Memory B cell (primary cell): ENCODE measurements at regions not wholly inside any gene's neighbourhood (a gene's known extent, or its start where the extent isn't known, plus 50 kb on each side); places are given as distances from the start of the nearest gene placed in this dataset.

Experiments used
- ATAC-seq: fragments of 150-1000 bp; cut with Tn5 transposase; 2 replicates; pipeline ENCODE4 v1.10.0; 2021; ENCODE audit warnings: low read depth, mild to moderate bottlenecking, moderate library complexity
- DNase-seq, 2 donors: peaks; one replicate each; pipeline ENCODE4 v3.0.0; 2022; ENCODE audit warnings: low spot score in 2 of 2
- H3K27ac Mint-ChIP-seq: one replicate; pipeline ENCODE4 v1.8.0; 2022; ENCODE audit warnings: mild to moderate bottlenecking, moderate library complexity, mixed read lengths
- H3K27me3 Mint-ChIP-seq: one replicate; pipeline ENCODE4 v1.8.0; 2022; ENCODE audit warnings: mixed read lengths
- H3K36me3 Mint-ChIP-seq: one replicate; pipeline ENCODE4 v1.8.0; 2022; ENCODE audit warnings: mild to moderate bottlenecking, mixed read lengths
- H3K4me1 Mint-ChIP-seq: one replicate; pipeline ENCODE4 v1.8.0; 2022; ENCODE audit warnings: mixed read lengths
- H3K4me3 Mint-ChIP-seq: one replicate; pipeline ENCODE4 v1.8.0; 2022; ENCODE audit warnings: mild to moderate bottlenecking, moderate library complexity, mixed read lengths
- H3K9me3 Mint-ChIP-seq: one replicate; pipeline ENCODE4 v1.8.0; 2022; ENCODE audit warnings: mixed read lengths

DNA sequence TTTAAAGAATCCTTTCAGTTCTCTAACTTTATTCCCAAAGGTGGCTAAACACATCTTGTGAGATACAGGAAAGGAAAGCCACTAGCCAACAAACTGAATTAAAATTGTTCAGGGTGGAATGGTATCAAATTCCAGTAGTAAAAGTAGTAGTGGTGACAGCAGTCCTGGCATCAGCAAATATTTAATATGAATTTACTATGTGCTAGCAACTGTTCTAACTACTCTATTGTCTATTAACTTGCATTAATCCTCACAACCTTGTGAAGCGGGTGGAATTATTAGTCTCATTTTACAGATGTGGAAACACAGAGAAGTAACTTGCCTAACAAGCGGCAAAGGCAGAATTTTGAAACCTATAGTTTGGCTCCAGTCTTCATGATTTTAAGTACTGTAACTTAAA is 130.1 kb downstream of the KLF12 start:
- no peak overlapping the region for H3K27ac Mint-ChIP-seq
- no peak for ATAC-seq
- H3K36me3 Mint-ChIP-seq, result peaks cover 3% of the 10 kb centered on the region
- H3K27me3 Mint-ChIP-seq, result no peaks in the 10 kb centered on the region
- DNase-seq, result no peak
- peaks cover 26% of the 10 kb centered on the region for H3K4me1 Mint-ChIP-seq
- no peak overlapping the region for H3K4me3 Mint-ChIP-seq
- no peaks in the 10 kb centered on the region for H3K9me3 Mint-ChIP-seq

DNA sequence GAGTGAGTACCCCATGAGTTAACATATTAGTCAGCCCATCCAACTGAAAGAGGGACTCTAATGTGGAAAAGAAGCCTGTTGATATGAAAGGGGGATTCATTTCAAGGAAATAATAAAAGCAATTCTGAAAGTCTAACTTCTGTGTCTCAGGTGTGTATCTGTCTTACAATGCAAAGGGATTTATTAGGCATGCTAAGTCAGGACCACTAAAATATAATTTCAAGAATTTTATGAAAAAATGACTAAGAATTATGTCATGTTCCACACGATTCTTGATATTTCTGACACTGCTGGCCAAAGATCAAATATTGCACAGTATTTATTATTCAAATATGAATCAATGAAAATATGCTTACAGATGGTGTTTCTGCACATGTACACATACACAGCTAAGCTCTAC is 130.8 kb downstream of the KLF12 start:
- H3K4me1 Mint-ChIP-seq, result peaks cover 31% of the 10 kb centered on the region
- H3K27ac Mint-ChIP-seq, result no peak overlapping the region
- no peak overlapping the region for H3K4me3 Mint-ChIP-seq
- peaks cover 3% of the 10 kb centered on the region for H3K36me3 Mint-ChIP-seq
- no peaks in the 10 kb centered on the region for H3K9me3 Mint-ChIP-seq
- no peak for DNase-seq
- no peaks in the 10 kb centered on the region for H3K27me3 Mint-ChIP-seq
- ATAC-seq, result no peak

DNA sequence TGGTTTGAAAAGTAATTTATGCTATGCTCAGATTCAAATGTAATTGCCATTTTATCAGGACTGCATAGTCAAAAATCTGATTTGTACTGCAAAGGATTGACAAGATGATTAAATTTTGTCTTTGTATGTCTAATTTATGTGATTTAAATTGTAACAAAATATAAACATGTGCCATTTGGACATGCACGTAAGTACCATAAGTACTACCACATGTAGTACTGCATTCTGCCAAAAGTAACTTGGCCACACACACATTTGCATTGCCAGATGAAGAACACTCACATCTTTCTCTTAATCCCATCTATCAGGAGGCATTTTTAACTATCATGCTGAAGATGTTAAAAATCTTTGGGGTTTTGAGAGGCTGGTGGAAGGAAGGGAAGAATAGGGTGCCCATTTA is 133.3 kb downstream of the KLF12 start:
- no peak for DNase-seq
- H3K27ac Mint-ChIP-seq, result no peak overlapping the region
- no peak for ATAC-seq

DNA sequence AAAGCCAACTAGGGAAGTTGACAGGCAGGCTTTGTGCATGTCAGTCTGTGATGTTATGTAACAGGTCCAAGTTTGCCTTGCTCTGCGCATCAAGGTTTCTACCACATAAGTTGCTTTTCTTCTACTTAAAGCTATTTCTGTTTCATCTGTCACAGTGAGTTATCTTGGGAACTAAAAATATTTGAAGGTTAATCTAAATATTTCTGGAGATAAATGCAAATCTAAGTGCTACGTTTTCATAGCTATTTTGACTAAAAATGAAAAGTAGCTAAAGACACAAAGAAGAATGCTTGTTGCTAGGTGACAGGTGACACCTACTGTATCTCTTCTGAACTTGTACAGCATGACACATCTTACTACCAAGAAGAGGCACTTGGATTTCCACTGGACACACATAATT is 135.6 kb downstream of the KLF12 start:
- H3K9me3 Mint-ChIP-seq, result no peaks in the 10 kb centered on the region
- peak overlapping the region; percentile 77 for H3K27ac Mint-ChIP-seq
- H3K4me1 Mint-ChIP-seq, result peaks cover 33% of the 10 kb centered on the region

More for the DNA sequence above, 133.3 kb downstream of the KLF12 start:
- H3K27me3 Mint-ChIP-seq, result no peaks in the 10 kb centered on the region
- H3K9me3 Mint-ChIP-seq, result no peaks in the 10 kb centered on the region
- peaks cover 3% of the 10 kb centered on the region for H3K36me3 Mint-ChIP-seq
- no peak overlapping the region for H3K4me3 Mint-ChIP-seq
- peaks cover 29% of the 10 kb centered on the region for H3K4me1 Mint-ChIP-seq

DNA sequence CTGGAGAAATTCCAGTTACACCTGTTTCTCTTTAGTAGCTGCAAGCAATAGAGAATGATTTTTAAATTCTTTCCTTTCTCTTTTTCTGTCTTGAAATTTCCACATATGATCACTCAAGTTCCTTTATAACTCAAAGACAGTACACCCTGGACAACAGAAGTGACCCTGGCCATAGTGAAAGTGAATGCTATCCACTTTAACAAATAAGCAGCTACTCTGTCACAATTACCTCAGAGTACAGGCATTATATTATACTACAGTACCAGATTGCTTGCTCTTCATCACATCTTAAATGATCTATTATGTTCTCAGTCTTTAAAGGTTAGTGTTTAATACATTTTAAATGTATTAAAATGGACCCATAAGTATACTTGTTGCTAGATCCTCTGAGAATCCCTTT is 136.2 kb downstream of the KLF12 start:
- Mint-ChIP-seq H3K27ac (peak overlapping the region; percentile 77), H3K4me1 (peaks cover 31% of the 10 kb centered on the region), H3K36me3 (peaks cover 15% of the 10 kb centered on the region), H3K4me3 (no peak overlapping the region), H3K9me3 (no peaks in the 10 kb centered on the region), H3K27me3 (no peaks in the 10 kb centered on the region)
- ATAC-seq (no peak), DNase-seq (no peak)

More for the DNA sequence above, 135.6 kb downstream of the KLF12 start:
- Mint-ChIP-seq H3K27me3 (no peaks in the 10 kb centered on the region), H3K4me3 (no peak overlapping the region), H3K36me3 (peaks cover 12% of the 10 kb centered on the region)
- DNase-seq, result no peak
- peak; percentile 53 for ATAC-seq

DNA sequence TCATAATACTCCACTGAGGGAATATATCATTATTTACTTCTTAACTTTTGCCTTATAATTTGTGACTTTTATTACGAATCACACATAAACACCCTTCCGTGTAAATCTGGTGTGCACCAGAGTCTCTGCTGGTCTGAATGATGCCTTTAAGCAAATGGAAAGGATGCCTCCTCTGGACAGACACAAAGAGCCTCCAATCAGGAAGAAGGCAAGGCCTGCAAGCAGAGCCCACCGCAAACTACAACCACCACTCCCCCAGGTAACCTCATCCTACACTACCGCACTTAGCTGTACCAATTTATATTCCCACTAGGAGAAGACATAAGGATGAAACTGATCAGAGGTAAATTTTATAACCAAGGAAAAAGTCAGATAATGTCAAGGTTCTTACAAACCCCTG is 137.6 kb downstream of the KLF12 start:
- DNase-seq (no peak), ATAC-seq (no peak)
- Mint-ChIP-seq H3K36me3 (peaks cover 16% of the 10 kb centered on the region), H3K4me3 (no peak overlapping the region), H3K9me3 (no peaks in the 10 kb centered on the region), H3K27me3 (no peaks in the 10 kb centered on the region), H3K4me1 (peaks cover 38% of the 10 kb centered on the region), H3K27ac (peak overlapping the region; percentile 49)

DNA sequence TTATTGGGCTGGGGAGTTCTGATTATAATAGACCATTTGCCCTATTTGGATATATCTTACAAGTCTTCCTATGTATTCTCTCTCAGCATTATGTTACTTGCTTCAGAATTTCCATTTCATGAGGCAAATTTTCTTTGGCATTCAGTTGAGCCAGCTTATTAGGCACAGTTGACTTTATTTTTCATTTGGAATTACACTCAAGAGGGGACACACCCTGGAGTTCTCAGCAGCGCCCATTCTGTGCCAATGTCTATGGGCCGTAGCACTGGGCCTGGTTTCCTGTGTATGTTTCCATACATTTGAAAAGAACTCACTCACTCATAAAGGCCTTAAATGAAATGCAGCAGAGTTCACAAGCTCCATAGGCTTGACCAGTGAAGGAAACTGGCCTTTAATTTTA is 138.5 kb downstream of the KLF12 start:
- DNase-seq, result no peak
- no peak overlapping the region for H3K27ac Mint-ChIP-seq
- no peak overlapping the region for H3K4me3 Mint-ChIP-seq
- peaks cover 44% of the 10 kb centered on the region for H3K4me1 Mint-ChIP-seq
- H3K9me3 Mint-ChIP-seq, result no peaks in the 10 kb centered on the region
- ATAC-seq, result no peak
- peaks cover 16% of the 10 kb centered on the region for H3K36me3 Mint-ChIP-seq
- no peaks in the 10 kb centered on the region for H3K27me3 Mint-ChIP-seq

DNA sequence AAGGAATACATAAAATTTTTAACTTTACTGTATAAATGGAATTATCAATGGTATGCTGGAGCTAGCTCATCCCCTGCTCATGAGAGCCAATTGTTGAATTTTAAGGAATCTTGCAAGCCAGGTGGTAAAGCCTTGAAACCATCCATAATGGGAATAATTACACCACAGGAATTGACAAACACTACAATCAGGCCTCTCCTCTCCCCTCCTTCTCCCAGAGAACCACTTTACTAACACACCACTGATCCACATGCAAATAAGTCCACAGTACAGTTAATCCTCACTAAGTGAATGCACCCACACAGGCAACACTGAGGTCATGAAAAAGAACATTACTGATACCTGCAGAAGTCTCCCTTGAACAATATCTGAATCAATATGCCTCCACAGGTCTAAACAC is 140.5 kb downstream of the KLF12 start:
- H3K27ac Mint-ChIP-seq, result peak overlapping the region; percentile 28
- no peaks in the 10 kb centered on the region for H3K27me3 Mint-ChIP-seq
- ATAC-seq (no peak), DNase-seq (no peak)
- no peaks in the 10 kb centered on the region for H3K9me3 Mint-ChIP-seq
- H3K4me3 Mint-ChIP-seq, result no peak overlapping the region
- peaks cover 43% of the 10 kb centered on the region for H3K4me1 Mint-ChIP-seq
- peaks cover 16% of the 10 kb centered on the region for H3K36me3 Mint-ChIP-seq

DNA sequence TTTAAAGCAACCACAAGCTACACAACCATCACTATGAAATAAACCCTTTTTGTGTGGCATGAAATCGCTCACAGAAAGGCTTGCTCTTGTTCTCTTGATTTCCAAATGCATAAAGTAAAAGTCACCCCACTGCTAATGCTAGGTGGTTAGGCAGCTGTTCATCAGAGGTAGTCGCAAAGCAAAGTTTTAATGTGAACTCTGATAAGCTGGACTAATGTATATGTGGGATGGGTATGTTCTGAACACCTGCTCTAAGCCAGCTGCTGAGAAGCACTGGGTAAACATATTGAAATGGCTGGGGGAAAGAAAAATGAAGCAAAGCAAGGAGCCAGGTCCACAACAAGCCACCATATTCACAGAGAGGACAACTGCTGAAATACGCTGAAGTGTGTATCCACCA is 142.3 kb downstream of the KLF12 start:
- Mint-ChIP-seq H3K4me1 (peaks cover 50% of the 10 kb centered on the region), H3K4me3 (peak overlapping the region; percentile 28), H3K27ac (peak overlapping the region; percentile 51), H3K9me3 (peaks cover 5% of the 10 kb centered on the region), H3K27me3 (no peaks in the 10 kb centered on the region), H3K36me3 (peaks cover 21% of the 10 kb centered on the region)
- no peak for ATAC-seq
- DNase-seq, result no peak

DNA sequence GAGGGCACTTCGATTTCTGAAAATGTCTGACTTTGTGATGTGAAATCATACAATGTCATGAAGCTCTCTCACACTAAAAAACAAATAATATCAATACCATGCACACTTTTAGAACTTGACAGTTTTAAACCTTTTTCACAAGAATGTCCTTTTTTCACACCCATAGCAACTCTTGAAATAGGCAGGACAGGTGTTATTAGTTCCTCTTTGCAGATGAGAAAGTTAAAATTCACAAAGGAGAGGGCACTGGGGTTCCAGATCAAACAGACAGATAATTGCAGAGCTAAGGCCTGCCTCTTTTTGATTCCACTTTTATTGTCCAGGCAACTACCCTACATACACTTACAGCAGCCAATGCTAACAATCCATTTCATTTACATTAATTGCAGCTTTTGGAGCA is 142.8 kb downstream of the KLF12 start:
- DNase-seq (no peak), ATAC-seq (peak; percentile 72)
- H3K4me1 Mint-ChIP-seq, result peaks cover 48% of the 10 kb centered on the region
- peaks cover 21% of the 10 kb centered on the region for H3K36me3 Mint-ChIP-seq
- H3K9me3 Mint-ChIP-seq, result peaks cover 5% of the 10 kb centered on the region
- no peaks in the 10 kb centered on the region for H3K27me3 Mint-ChIP-seq
- no peak overlapping the region for H3K4me3 Mint-ChIP-seq
- H3K27ac Mint-ChIP-seq, result peak overlapping the region; percentile 51

DNA sequence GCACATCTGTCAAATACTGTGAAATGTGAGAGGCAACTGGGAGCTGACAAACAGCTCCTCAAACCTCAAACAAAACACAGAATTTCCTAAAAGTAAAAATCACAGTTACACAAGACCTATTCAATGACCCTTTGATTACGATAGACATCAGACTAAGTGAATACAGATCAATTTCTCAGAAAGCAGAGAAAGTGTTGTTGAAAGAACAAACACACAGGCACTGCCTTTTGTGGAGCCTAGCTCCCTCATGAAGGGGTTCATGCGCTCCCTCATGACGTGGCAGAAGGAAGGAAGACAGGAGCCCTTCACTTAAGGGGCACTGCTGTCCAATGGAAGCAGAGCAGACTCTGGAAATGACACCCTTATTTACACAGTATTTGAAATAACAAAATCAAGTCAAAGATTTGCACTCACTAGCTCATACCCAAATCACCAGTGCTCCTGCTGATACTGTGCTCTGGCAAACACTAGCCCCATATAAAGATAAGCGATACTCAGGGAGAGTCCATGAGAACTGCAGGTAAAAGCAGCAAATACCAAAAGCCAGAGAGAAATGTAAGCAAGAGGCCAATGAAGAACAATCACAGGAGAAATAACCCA is 144.9 kb downstream of the KLF12 start:
- Mint-ChIP-seq H3K27ac (peak overlapping the region; percentile 82), H3K4me1 (peaks cover 52% of the 10 kb centered on the region), H3K27me3 (no peaks in the 10 kb centered on the region), H3K9me3 (peaks cover 5% of the 10 kb centered on the region), H3K36me3 (peaks cover 20% of the 10 kb centered on the region), H3K4me3 (no peak overlapping the region)
- no peak for DNase-seq
- ATAC-seq, result no peak

DNA sequence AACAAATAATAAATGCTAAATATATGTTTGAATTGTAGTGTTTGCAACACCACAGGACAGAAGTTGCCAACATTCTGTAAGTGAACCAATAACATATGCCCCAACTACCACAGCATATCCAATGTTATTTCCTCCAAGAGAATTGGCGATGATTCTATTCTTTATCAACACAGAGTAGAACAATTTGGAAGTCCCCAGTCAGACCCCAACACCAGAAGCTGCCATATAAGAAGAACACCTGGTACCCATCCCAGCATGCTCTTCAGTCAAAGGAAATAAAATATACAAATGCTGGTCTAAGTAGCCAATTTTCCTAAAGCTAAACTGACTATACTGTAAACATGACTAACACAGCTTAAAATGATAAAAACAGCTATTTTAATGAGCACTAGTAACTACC is 145.7 kb downstream of the KLF12 start:
- no peak overlapping the region for H3K4me3 Mint-ChIP-seq
- peaks cover 15% of the 10 kb centered on the region for H3K36me3 Mint-ChIP-seq
- DNase-seq (no peak), ATAC-seq (no peak)
- H3K4me1 Mint-ChIP-seq, result peaks cover 47% of the 10 kb centered on the region
- H3K9me3 Mint-ChIP-seq, result peaks cover 5% of the 10 kb centered on the region
- peak overlapping the region; percentile 90 for H3K27ac Mint-ChIP-seq
- H3K27me3 Mint-ChIP-seq, result no peaks in the 10 kb centered on the region

DNA sequence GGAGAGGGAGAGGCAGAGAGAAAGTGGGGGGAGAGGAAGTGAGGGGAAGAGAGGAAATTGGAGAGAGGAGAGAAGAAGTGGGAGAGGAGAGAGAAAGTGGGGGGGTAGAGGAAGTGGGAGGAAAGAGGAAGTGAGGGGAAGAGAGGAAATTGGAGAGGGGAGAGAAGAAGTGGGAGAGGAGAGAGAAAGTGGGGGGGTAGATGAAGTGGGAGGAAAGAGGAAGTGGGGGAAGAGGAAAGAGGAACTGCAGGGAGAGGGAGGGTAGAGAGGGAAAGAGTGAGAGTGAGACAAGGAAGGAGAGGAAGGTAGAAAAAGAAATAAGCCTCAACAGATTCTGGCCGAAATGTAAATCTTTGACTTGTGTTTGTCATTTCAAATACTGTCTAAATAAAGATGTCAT is 146.6 kb downstream of the KLF12 start:
- Mint-ChIP-seq H3K4me3 (no peak overlapping the region), H3K9me3 (peaks cover 5% of the 10 kb centered on the region), H3K4me1 (peaks cover 47% of the 10 kb centered on the region), H3K36me3 (peaks cover 13% of the 10 kb centered on the region), H3K27ac (peak overlapping the region; percentile 90), H3K27me3 (no peaks in the 10 kb centered on the region)
- no peak for DNase-seq
- peak; percentile 37 for ATAC-seq

DNA sequence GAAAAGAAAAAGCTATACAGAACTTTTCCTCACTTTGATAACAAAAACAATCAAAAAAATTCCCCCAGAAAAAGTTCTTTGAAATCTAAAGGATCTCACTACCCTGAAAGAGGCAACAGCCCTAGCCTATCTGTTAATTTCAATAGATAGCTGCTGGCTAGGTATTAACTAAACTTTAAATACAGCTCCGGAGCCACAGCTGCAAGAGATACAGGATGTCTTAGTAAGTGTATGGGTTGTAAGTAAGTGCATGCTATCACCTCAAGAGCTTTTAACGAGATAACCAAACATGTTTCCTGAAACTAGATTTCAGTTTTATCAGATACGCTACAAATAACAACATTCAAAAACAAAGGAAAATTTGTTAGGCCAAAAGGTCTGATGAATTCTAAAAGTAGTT is 148.4 kb downstream of the KLF12 start:
- no peak for DNase-seq
- Mint-ChIP-seq H3K36me3 (peaks cover 12% of the 10 kb centered on the region), H3K27ac (no peak overlapping the region), H3K4me1 (peaks cover 31% of the 10 kb centered on the region), H3K27me3 (no peaks in the 10 kb centered on the region), H3K4me3 (no peak overlapping the region), H3K9me3 (peaks cover 5% of the 10 kb centered on the region)
- ATAC-seq, result no peak

DNA sequence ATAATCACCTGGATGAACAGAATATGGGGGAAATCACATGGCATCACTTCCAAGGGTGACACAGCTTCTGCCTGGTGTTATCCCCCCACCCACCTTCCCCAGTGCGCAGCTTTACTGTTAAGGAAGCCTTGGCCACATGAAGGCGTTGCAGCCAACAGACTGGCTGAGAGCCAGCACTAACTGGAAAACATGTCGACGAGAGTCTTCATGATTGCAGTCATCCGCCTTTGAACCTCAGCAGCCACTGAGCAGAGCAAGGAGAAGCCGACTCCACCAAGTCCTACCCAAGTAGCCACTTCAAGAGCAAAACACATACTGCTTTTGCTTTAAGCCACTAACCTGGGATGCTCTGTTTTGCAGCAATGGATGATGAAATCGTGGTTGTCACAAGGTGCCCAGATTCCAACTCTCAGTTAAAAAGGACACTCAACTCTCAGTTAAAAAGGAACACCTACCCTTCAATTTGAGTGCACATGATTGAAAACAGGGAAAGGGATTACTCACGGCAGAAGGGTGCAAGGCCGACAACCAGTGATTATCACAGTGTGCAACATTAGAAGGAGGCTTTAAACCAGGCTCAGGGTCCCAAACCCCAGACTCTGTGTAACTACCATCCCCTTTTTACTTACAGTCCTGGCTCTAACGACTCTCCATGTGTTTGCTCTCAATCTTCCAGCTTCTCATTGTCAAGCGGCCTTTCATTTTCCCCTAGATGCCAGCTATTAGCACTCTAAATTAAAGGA is 149.1 kb downstream of the KLF12 start:
- Mint-ChIP-seq H3K9me3 (peaks cover 5% of the 10 kb centered on the region), H3K27me3 (no peaks in the 10 kb centered on the region), H3K36me3 (peaks cover 15% of the 10 kb centered on the region), H3K4me1 (peaks cover 30% of the 10 kb centered on the region), H3K27ac (no peak overlapping the region), H3K4me3 (no peak overlapping the region)
- ATAC-seq, result no peak
- DNase-seq, result no peak
